A549 (cell line): ENCODE measurements at regions not wholly inside any gene's neighbourhood (a gene's known extent, or its start where the extent isn't known, plus 50 kb on each side); places are given as distances from the start of the nearest gene placed in this dataset.
A peak's percentile ranks its signal among the peaks of the same experiment; 100 is the strongest.

Source experiments
- ATAC-seq, 2 experiments: fragments of 200-7000 bp in 1 of 2; fragments of >200 bp in 1 of 2; cut with Nextera tagmentation in 1 of 2; cut with Tn5 transposase in 1 of 2; 3 replicates each; pipeline versions ENCODE4 v1.8.0 to v1.9.1; 2018 to 2020; ENCODE audit warnings: mild to moderate bottlenecking in 1 of 2, moderate library complexity in 1 of 2
- CTCF ChIA-PET: fragments of 300-600 bp; sonication (Branson Sonifier 250); formaldehyde crosslinking; extraction: SDS; loops from one replicate; lab custom pipeline; 2021; ENCODE audit warnings: antibody characterized with exemption, inconsistent platforms; lab: Yijun Ruan, JAX
- POLR2A ChIA-PET: fragments of 350-600 bp; formaldehyde crosslinking; extraction: SDS; loops from one replicate; lab custom pipeline; 2021; ENCODE audit warnings: antibody characterized with exemption, inconsistent platforms; lab: Yijun Ruan, JAX
- DNase-seq, 2 experiments: peaks; one replicate each; pipeline versions ENCODE4 v3.0.0 to v3.0.0-alpha.2; 2011 to 2016; ENCODE audit warnings: low read depth in 1 of 2, low spot score in 1 of 2
- FAIRE-seq: peaks from 2 replicates; lab custom pipeline; 2011; peaks lifted over from hg19 to GRCh38; lab: Jason Lieb, UNC
- H3K27ac ChIP-seq, 2 experiments: fragments of >200 bp; sonication (Bioruptor Twin); formaldehyde crosslinking; 3 replicates each; pipeline ENCODE4 v1.5.1; 2016 to 2017
- H3K4me1 ChIP-seq: fragments of >200 bp; sonication (Bioruptor Twin); formaldehyde crosslinking; 3 replicates; pipeline ENCODE4 v1.6.1; 2016
- H3K4me2 ChIP-seq: fragments of >200 bp; sonication (Bioruptor Twin); formaldehyde crosslinking; 3 replicates; pipeline ENCODE4 v1.6.1; 2016
- H3K4me3 ChIP-seq: fragments of >200 bp; sonication (Bioruptor Twin); formaldehyde crosslinking; 3 replicates; pipeline ENCODE4 v1.5.1; 2016
- H3K9me3 ChIP-seq: fragments of >200 bp; sonication (Bioruptor Twin); formaldehyde crosslinking; 3 replicates; pipeline ENCODE4 v1.6.1; 2016
- CEBPB ChIP-seq, 2 experiments: fragments of >200 bp in 1 of 2; sonication (Bioruptor Twin) in 1 of 2; formaldehyde crosslinking in 1 of 2; IDR thresholded peaks; 2 replicates each; pipeline ENCODE4 v1.6.1; 2012 to 2016
- FOSB ChIP-seq: fragments of 250-450 bp; sonication (Bioruptor Pico); IDR thresholded peaks from 2 replicates; pipeline ENCODE4 v1.5.0; 2020; ENCODE audit warnings: mild to moderate bottlenecking, moderate library complexity
- FOXS1 ChIP-seq: fragments of 250-450 bp; sonication (Bioruptor Pico); IDR thresholded peaks from 2 replicates; pipeline ENCODE4 v1.5.0; 2020; ENCODE audit warnings: mild to moderate bottlenecking, moderate library complexity
- HEYL ChIP-seq: fragments of 250-450 bp; sonication (Bioruptor Pico); IDR thresholded peaks from 2 replicates; pipeline ENCODE4 v1.8.0; 2021; ENCODE audit warnings: mild to moderate bottlenecking, moderate library complexity
- HOXA7 ChIP-seq: fragments of 250-450 bp; sonication (Bioruptor Pico); IDR thresholded peaks from 2 replicates; pipeline ENCODE4 v1.5.0; 2020; ENCODE audit warnings: mild to moderate bottlenecking, moderate library complexity
- MAFK ChIP-seq: fragments of 450-650 bp; IDR thresholded peaks from 2 replicates; pipeline ENCODE4 v1.6.1; 2014; ENCODE audit not compliant: partially characterized antibody
- MAZ ChIP-seq: fragments of 150-350 bp; IDR thresholded peaks from 2 replicates; pipeline ENCODE4 v1.6.1; 2014; ENCODE audit warnings: antibody characterized with exemption, low read depth, low read length, borderline replicate concordance
- MYC ChIP-seq: IDR thresholded peaks from 2 replicates; pipeline ENCODE4 v1.6.1; 2012; ENCODE audit warnings: mild to moderate bottlenecking, inconsistent platforms, low read length, improper control_type of control experiment, borderline replicate concordance
- NR3C1 ChIP-seq: fragments of >200 bp; sonication (Bioruptor Twin); formaldehyde crosslinking; IDR thresholded peaks from 3 replicates; pipeline ENCODE4 v1.6.1; 2017
- RAD21 ChIP-seq, 2 experiments: fragments of >200 bp in 1 of 2; sonication (Bioruptor Twin) in 1 of 2; formaldehyde crosslinking in 1 of 2; IDR thresholded peaks in 1 of 2; conservative IDR thresholded peaks in 1 of 2; 2 replicates in 1 of 2; 3 replicates in 1 of 2; pipeline ENCODE4 v1.6.1; 2012 to 2018; ENCODE audit warnings: inconsistent platforms in 1 of 2
- RFX5 ChIP-seq: fragments of 450-650 bp; IDR thresholded peaks from 2 replicates; pipeline ENCODE4 v1.7.1; 2014; ENCODE audit warnings: antibody characterized with exemption, mild to moderate bottlenecking, moderate library complexity
- RNF2 ChIP-seq: fragments of 200-600 bp; sonication (generic); IDR thresholded peaks from 2 replicates; pipeline ENCODE4 v1.6.1; 2016; ENCODE audit warnings: low read depth, mild to moderate bottlenecking, antibody characterized with exemption, moderate library complexity, borderline replicate concordance
- TFCP2L1 ChIP-seq: fragments of 250-450 bp; sonication (Bioruptor Pico); IDR thresholded peaks from 2 replicates; pipeline ENCODE4 v1.5.0; 2021; ENCODE audit warnings: mild to moderate bottlenecking
- ZSCAN20 ChIP-seq: fragments of 250-450 bp; sonication (Bioruptor Pico); IDR thresholded peaks from 2 replicates; pipeline ENCODE4 v1.8.0; 2022; ENCODE audit warnings: mild to moderate bottlenecking, moderate library complexity
- WGBS: methylation state at CpG from one replicate; pipeline ENCODE4 v1.1.6; 2017; ENCODE audit errors: missing lambda C conversion rate; 5-methylcytosine and 5-hydroxymethylcytosine counted together
- TF ChIP-seq, protein P1 (sequence below): fragments of 150-350 bp; IDR thresholded peaks from 2 replicates; pipeline ENCODE4 v1.6.1; 2014; ENCODE audit warnings: low read depth, mild to moderate bottlenecking, low read length
- TF ChIP-seq, protein P2 (sequence below): fragments of 250-450 bp; sonication (Bioruptor Pico); IDR thresholded peaks from 2 replicates; pipeline ENCODE4 v1.5.0; 2021; ENCODE audit warnings: mild to moderate bottlenecking, moderate library complexity, borderline replicate concordance

DNA sequence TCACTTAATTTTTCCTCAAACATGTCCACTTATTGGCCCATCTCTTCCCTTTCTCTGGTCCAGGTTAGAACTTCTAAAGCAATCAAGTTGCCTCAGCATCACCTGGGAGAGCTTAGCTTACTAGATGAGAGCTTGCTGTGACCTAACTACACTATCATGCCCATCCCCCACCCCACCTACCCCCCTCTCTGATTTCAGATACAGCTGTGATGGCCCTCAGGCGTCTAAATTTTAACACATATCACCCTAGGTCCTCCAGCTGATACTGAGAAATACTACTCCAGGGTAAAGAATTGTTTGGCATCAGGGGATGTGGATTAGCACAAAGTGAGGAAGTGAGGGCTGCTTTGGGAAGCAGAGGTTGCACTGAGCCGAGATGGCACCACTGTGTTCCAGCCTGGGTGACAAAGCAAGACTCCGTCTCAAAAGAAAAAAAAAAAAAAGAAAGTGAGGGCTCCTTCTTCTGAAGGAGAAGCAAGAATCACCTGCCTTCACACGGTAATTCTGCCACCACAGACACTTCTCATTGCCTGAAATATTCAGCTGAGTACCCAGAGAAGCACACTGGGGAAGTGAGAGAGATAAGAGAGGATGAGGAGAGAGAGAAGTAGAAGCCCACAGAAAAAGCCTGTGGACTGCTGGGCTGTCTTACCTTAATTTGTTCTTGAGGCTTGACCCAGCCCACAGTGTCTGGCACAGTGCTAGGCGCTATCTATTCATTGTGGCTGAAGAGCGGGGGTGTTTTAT lies 263.4 kb downstream of the ASXL3 start:
- no peak overlapping the region for H3K4me3 ChIP-seq
- DNase-seq (no peak), ATAC-seq (no peak), FAIRE-seq (no peak)
- POLR2A ChIA-PET, result no interaction called here
- WGBS, result 3% methylated on average over 5 of the region's 6 CpGs
- H3K4me1 ChIP-seq, result no peaks in the 10 kb centered on the region
- no peak overlapping the region for H3K4me2 ChIP-seq
- TF ChIP-seq, protein P1, sequence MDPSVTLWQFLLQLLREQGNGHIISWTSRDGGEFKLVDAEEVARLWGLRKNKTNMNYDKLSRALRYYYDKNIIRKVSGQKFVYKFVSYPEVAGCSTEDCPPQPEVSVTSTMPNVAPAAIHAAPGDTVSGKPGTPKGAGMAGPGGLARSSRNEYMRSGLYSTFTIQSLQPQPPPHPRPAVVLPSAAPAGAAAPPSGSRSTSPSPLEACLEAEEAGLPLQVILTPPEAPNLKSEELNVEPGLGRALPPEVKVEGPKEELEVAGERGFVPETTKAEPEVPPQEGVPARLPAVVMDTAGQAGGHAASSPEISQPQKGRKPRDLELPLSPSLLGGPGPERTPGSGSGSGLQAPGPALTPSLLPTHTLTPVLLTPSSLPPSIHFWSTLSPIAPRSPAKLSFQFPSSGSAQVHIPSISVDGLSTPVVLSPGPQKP, result no peak
- TF ChIP-seq MAFK (no peak), RNF2 (no peak), RFX5 (no peak), FOXS1 (CRISPR knock-in tag) (no peak), ZSCAN20 (CRISPR knock-in tag) (no peak)
- H3K9me3 ChIP-seq, result no peaks in the 10 kb centered on the region
- H3K27ac ChIP-seq, result no peak overlapping the region
- CTCF ChIA-PET, result interaction anchor here (0.6 kb wide), 1 partner anchor 302 kb away, joined by 3 read pairs; no protein-coding TSS in a partner anchor

DNA sequence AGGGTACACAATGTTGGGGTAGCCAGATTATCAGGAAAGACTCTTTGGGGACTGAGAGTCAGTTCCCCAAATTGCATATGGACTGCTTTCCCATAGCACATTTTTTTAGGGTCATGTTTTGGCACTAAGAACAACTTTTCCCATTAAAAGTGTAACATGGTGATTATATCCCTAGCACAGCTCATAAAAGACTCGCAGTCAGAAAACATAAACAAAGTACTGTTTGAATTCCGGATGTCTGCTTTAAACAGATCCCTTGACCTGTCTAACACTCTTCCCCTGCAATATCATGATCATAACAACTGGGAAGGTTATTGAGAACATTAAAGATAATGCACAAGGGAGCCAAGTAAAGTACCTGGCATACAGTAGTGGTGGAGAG lies 262.2 kb downstream of the ASXL3 start:
- Histone ChIP-seq H3K9me3 (no peaks in the 10 kb centered on the region), H3K4me2 (no peak overlapping the region), H3K4me3 (no peak overlapping the region), H3K4me1 (no peaks in the 10 kb centered on the region), H3K27ac (no peak overlapping the region)
- TF ChIP-seq HEYL (CRISPR knock-in tag) (no peak), FOXS1 (CRISPR knock-in tag) (no peak), FOSB (no peak), MAZ (no peak), TFCP2L1 (CRISPR knock-in tag) (no peak)
- no peak for ATAC-seq
- DNase-seq, result no peak
- ChIA-PET POLR2A (no interaction called here), CTCF (interaction anchor here (0.8 to 1.1 kb wide), 2 partner anchors 15 to 85 kb away, joined by 3 read pairs; no protein-coding TSS in a partner anchor)
- no peak for FAIRE-seq
- WGBS, result 0% methylated on average over 2 of the region's 2 CpGs

DNA sequence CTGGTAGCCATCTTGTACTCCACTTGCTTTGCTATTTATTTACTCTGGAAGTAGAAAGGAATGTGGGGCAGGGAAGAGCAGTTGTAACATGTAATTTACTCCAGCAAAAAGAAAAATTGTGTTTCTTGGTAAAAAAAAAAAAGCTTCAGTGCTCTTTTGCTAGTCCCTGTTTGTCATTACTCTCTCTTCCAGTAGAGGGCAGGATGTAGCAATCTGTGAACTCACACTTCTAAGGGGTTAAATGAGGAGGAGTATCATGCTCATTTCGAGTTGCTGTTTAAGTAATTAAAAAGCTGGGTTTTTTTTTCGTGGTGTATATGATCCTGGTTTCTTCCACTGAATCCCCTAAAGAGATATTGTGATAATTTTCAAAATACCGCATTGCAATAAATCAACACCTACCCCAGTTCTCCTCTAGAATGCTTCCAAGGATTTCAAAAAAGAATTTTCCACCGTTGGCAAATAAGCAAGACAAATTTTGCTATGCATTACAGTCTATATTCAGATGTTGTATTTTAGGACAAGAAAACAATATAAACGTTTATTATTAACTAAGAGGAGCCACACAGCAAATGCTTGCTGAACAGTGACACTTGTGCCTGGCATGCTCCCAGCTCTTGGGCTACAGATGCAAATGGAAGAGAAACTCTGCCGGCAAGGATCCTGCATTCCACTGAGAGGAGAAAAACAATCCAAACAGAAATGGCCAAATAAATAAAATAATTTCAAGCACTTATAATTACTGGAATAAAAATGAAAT lies 261.6 kb downstream of the ASXL3 start:
- DNase-seq, result peak; percentile 1 to 33

DNA sequence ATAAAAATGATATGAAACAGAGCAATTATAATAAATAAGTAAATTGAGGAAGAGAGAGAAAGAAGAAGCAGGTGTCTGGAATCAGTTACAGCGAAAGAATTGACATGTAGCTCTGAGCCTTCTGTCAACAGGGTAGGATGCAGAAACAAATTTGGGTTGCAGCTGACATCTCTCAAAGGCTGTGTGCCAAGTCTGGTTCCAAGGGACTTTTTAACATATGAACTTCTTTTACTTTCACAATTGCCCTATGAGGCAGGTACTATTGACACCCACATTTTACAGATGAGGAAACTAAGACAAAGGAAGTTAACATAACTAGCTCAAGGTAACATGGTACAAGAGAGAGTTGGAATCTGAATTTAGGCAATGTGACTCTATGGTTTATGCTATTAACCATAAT lies 260.0 kb downstream of the ASXL3 start:
- Histone ChIP-seq H3K4me1 (no peaks in the 10 kb centered on the region), H3K9me3 (no peaks in the 10 kb centered on the region), H3K4me2 (no peak overlapping the region), H3K4me3 (no peak overlapping the region), H3K27ac (no peak overlapping the region)
- FAIRE-seq, result no peak
- CTCF ChIA-PET, result no interaction called here
- 0% methylated on average over 1 of the region's 1 CpG for WGBS
- DNase-seq, result no peak
- POLR2A ChIA-PET, result no interaction called here
- ATAC-seq, result no peak
- TF ChIP-seq, protein P2, sequence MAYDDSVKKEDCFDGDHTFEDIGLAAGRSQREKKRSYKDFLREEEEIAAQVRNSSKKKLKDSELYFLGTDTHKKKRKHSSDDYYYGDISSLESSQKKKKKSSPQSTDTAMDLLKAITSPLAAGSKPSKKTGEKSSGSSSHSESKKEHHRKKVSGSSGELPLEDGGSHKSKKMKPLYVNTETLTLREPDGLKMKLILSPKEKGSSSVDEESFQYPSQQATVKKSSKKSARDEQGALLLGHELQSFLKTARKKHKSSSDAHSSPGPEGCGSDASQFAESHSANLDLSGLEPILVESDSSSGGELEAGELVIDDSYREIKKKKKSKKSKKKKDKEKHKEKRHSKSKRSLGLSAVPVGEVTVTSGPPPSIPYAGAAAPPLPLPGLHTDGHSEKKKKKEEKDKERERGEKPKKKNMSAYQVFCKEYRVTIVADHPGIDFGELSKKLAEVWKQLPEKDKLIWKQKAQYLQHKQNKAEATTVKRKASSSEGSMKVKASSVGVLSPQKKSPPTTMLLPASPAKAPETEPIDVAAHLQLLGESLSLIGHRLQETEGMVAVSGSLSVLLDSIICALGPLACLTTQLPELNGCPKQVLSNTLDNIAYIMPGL (CRISPR knock-in tag), result no peak
- TF ChIP-seq MYC, result no peak
- TF ChIP-seq CEBPB (IDR thresholded peaks at IDR 0.05), result no peak
- no peak for TF ChIP-seq HEYL (CRISPR knock-in tag)
- TF ChIP-seq HOXA7 (CRISPR knock-in tag), result no peak

More for the DNA sequence above, 261.6 kb downstream of the ASXL3 start:
- H3K4me1 ChIP-seq, result no peaks in the 10 kb centered on the region
- ChIA-PET POLR2A (no interaction called here), CTCF (interaction anchor here (0.7 to 1.1 kb wide), 3 partner anchors 15 to 139 kb away, joined by 3 read pairs; no protein-coding TSS in a partner anchor)
- no peak overlapping the region for H3K4me2 ChIP-seq
- H3K27ac ChIP-seq, result no peak overlapping the region
- H3K4me3 ChIP-seq, result no peak overlapping the region
- 2% methylated on average over 6 of the region's 6 CpGs for WGBS
- ATAC-seq (no peak), FAIRE-seq (no peak)
- H3K9me3 ChIP-seq, result no peaks in the 10 kb centered on the region
- TF ChIP-seq RAD21 (conservative IDR thresholded peaks at IDR 0.05 in 1 of 2, IDR thresholded peaks at IDR 0.05 in 1 of 2), result peak in 1 of 2 experiments; percentile 16; a peak in 1 of 5 replicates
- no peak for TF ChIP-seq NR3C1
